GM19351 (cell line): ENCODE measurements at regions not wholly inside any gene's neighbourhood (a gene's known extent, or its start where the extent isn't known, plus 50 kb on each side); places are given as distances from the start of the nearest gene placed in this dataset.
"Not testable (repeated sequence)": the region's sequence is repeated elsewhere in the genome, so short reads cannot be mapped to it uniquely, and the experiment has no call there.

ENCODE experiments used
- ATAC-seq: cut with Tn5 transposase; IDR thresholded peaks from one replicate; pipeline ENCODE4 v1.9.1; 2021; ENCODE audit warnings: mild to moderate bottlenecking, moderate library complexity; ENCODE audit not compliant: unreplicated experiment

- no peak for ATAC-seq
Observed at GRCh38 chr10:64277536-64277935, 756.3 kb downstream of the REEP3 start.

GRCh38 chr10:64283621-64284020, 762.4 kb downstream of the REEP3 start:
- no peak for ATAC-seq

GRCh38 chr10:64286533-64286932, 765.3 kb downstream of the REEP3 start:
- ATAC-seq: no peak

GRCh38 chr10:64288404-64288803, 767.2 kb downstream of the REEP3 start:
- no peak for ATAC-seq

GRCh38 chr10:64303566-64303965, 782.4 kb downstream of the REEP3 start:
- ATAC-seq: no peak

- no peak for ATAC-seq
Observed at GRCh38 chr10:64306729-64307327, 785.6 kb downstream of the REEP3 start.

GRCh38 chr10:64312876-64313275, 791.7 kb downstream of the REEP3 start:
- no peak for ATAC-seq

GRCh38 chr10:64313967-64314366, 792.8 kb downstream of the REEP3 start:
- ATAC-seq: no peak

GRCh38 chr10:64316416-64316815, 795.2 kb downstream of the REEP3 start:
- no peak for ATAC-seq

- no peak for ATAC-seq
Observed at GRCh38 chr10:64316833-64317232, 795.6 kb downstream of the REEP3 start.

GRCh38 chr10:64320448-64320847, 799.2 kb downstream of the REEP3 start:
- ATAC-seq: no peak

GRCh38 chr10:64329510-64329909, 808.3 kb downstream of the REEP3 start:
- no peak for ATAC-seq

GRCh38 chr10:64332551-64332950, 811.4 kb downstream of the REEP3 start:
- ATAC-seq: no peak

GRCh38 chr10:64334084-64334483, 812.9 kb downstream of the REEP3 start:
- ATAC-seq: no peak

- no peak for ATAC-seq
Observed at GRCh38 chr10:64344211-64344610, 823.0 kb downstream of the REEP3 start.

GRCh38 chr10:64345856-64346255, 824.7 kb downstream of the REEP3 start:
- no peak for ATAC-seq

- ATAC-seq: no peak
Observed at GRCh38 chr10:64346389-64346788, 825.2 kb downstream of the REEP3 start.

- no peak for ATAC-seq
Observed at GRCh38 chr10:64350665-64351064, 829.5 kb downstream of the REEP3 start.

GRCh38 chr10:64358907-64359306, 837.7 kb downstream of the REEP3 start:
- ATAC-seq: no peak

- ATAC-seq: not testable (repeated sequence)
Observed at GRCh38 chr10:64360240-64360639, 839.0 kb downstream of the REEP3 start.

- ATAC-seq: no peak
Observed at GRCh38 chr10:64363687-64364086, 842.5 kb downstream of the REEP3 start.

- ATAC-seq: no peak
Observed at GRCh38 chr10:64365663-64366062, 844.5 kb downstream of the REEP3 start.

GRCh38 chr10:64368298-64368697, 847.1 kb downstream of the REEP3 start:
- ATAC-seq: no peak
